ENCODE measurements at regions not wholly inside any gene's neighbourhood (a gene's known extent, or its start where the extent isn't known, plus 50 kb on each side); places are given as distances from the start of the nearest gene placed in this dataset.

DNA sequence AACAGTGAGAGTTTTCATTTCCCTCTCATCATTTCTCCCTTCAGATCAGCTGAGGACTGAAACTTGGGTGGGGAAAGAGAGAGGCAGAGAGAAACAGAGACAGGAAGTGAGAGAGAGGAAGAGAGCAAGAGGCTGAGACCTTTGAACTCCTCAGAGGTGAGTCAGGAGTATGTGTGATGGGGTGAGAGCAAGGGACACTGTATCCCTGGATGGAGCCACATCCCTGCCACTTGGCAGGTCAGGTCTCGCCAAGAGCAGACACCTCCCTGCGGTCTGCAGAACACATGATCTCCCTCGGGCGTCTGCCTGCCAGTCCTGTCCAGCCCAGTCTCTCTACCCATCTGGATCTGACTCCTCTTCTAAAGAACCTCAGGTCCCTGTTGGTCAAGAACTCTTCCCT is 62.7 kb upstream of the SYNDIG1 start:
- H3K4me1 ChIP-seq (ENCODE audit: control insufficient read depth in 4 of 4, insufficient read depth in 4 of 4, low read length in 3 of 4) = no peaks in the 10 kb centered on the region
- H3K9ac ChIP-seq (ENCODE audit: low read depth in 1 of 2, low read length in 2 of 2) = no peak overlapping the region
- no peaks in the 10 kb centered on the region for H3K9me3 ChIP-seq (ENCODE audit: control insufficient read depth in 4 of 4, low read length in 3 of 4)
- WGBS = 74% methylated on average over 4 of the region's 4 CpGs
- no peak overlapping the region for H3K4me3 ChIP-seq (ENCODE audit: low read depth in 1 of 3, low read length in 3 of 3)
- TF ChIP-seq HNF4G (IDR thresholded peaks at IDR 0.05) (no peak), RXRA (IDR thresholded peaks at IDR 0.05) (no peak), GABPA (IDR thresholded peaks at IDR 0.05 in 1 of 2, conservative IDR thresholded peaks at IDR 0.05 in 1 of 2) (no peak)
- TF ChIP-seq, protein P1, sequence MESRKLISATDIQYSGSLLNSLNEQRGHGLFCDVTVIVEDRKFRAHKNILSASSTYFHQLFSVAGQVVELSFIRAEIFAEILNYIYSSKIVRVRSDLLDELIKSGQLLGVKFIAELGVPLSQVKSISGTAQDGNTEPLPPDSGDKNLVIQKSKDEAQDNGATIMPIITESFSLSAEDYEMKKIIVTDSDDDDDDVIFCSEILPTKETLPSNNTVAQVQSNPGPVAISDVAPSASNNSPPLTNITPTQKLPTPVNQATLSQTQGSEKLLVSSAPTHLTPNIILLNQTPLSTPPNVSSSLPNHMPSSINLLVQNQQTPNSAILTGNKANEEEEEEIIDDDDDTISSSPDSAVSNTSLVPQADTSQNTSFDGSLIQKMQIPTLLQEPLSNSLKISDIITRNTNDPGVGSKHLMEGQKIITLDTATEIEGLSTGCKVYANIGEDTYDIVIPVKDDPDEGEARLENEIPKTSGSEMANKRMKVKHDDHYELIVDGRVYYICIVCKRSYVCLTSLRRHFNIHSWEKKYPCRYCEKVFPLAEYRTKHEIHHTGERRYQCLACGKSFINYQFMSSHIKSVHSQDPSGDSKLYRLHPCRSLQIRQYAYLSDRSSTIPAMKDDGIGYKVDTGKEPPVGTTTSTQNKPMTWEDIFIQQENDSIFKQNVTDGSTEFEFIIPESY (IDR thresholded peaks at IDR 0.05) = no peak
- peak; percentile 26 for DNase-seq (ENCODE audit: low spot score)
- H3K36me3 ChIP-seq (ENCODE audit: control insufficient read depth in 4 of 4, insufficient read depth in 3 of 4, low read depth in 1 of 4, low read length in 3 of 4) = no peaks in the 10 kb centered on the region
- H3K27ac ChIP-seq (ENCODE audit: low read depth in 1 of 2, low read length in 2 of 2) = no peak overlapping the region
- H3K27me3 ChIP-seq (ENCODE audit: control insufficient read depth in 4 of 4, insufficient read depth in 4 of 4, low read length in 3 of 4) = peaks cover 0 to 5% (median 0%) of the 10 kb centered on the region in 4 donors

DNA sequence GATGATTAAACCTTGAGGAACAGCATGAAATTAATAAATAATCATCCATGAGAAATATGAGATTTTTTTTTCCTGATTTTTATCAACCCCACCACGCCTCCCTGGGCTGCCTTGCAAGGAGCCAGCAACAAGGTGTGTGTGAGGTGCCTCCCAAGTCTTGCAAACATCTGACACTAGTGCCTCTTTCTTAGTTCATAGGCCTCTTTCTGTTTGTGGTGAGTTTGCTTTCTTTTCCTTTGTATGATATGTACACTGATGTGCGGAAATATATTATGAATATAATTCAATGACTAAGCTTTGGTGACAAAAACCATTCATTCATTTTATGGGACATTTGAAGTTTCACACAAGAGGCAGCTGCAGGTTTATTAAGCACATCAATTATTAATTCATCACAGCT is 63.2 kb upstream of the SYNDIG1 start:
- 57% methylated on average over 2 of the region's 2 CpGs for WGBS
- TF ChIP-seq HNF4A (conservative IDR thresholded peaks at IDR 0.05) = no peak
- no peak for TF ChIP-seq GABPA (IDR thresholded peaks at IDR 0.05 in 1 of 2, conservative IDR thresholded peaks at IDR 0.05 in 1 of 2)
- no peak for TF ChIP-seq MAX (IDR thresholded peaks at IDR 0.05)
- TF ChIP-seq, protein P2, sequence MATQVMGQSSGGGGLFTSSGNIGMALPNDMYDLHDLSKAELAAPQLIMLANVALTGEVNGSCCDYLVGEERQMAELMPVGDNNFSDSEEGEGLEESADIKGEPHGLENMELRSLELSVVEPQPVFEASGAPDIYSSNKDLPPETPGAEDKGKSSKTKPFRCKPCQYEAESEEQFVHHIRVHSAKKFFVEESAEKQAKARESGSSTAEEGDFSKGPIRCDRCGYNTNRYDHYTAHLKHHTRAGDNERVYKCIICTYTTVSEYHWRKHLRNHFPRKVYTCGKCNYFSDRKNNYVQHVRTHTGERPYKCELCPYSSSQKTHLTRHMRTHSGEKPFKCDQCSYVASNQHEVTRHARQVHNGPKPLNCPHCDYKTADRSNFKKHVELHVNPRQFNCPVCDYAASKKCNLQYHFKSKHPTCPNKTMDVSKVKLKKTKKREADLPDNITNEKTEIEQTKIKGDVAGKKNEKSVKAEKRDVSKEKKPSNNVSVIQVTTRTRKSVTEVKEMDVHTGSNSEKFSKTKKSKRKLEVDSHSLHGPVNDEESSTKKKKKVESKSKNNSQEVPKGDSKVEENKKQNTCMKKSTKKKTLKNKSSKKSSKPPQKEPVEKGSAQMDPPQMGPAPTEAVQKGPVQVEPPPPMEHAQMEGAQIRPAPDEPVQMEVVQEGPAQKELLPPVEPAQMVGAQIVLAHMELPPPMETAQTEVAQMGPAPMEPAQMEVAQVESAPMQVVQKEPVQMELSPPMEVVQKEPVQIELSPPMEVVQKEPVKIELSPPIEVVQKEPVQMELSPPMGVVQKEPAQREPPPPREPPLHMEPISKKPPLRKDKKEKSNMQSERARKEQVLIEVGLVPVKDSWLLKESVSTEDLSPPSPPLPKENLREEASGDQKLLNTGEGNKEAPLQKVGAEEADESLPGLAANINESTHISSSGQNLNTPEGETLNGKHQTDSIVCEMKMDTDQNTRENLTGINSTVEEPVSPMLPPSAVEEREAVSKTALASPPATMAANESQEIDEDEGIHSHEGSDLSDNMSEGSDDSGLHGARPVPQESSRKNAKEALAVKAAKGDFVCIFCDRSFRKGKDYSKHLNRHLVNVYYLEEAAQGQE (IDR thresholded peaks at IDR 0.05) = no peak
- no peak for TF ChIP-seq RAD21 (IDR thresholded peaks at IDR 0.05)
- TF ChIP-seq NR2F2 (IDR thresholded peaks at IDR 0.05) = no peak
- TF ChIP-seq FOXA1 (IDR thresholded peaks at IDR 0.05) = no peak

GRCh38 chr20:24405810-24406209 is 63.6 kb upstream of the SYNDIG1 start:
- no peak for DNase-seq (ENCODE audit: low spot score)
- Histone ChIP-seq H3K27me3 (ENCODE audit: control insufficient read depth in 4 of 4, insufficient read depth in 4 of 4, low read length in 3 of 4) (peaks cover 0 to 3% (median 0%) of the 10 kb centered on the region in 4 donors), H3K27ac (ENCODE audit: low read depth in 1 of 2, low read length in 2 of 2) (no peak overlapping the region), H3K36me3 (ENCODE audit: control insufficient read depth in 4 of 4, insufficient read depth in 3 of 4, low read depth in 1 of 4, low read length in 3 of 4) (no peaks in the 10 kb centered on the region), H3K9ac (ENCODE audit: low read depth in 1 of 2, low read length in 2 of 2) (no peak overlapping the region), H3K4me1 (ENCODE audit: control insufficient read depth in 4 of 4, insufficient read depth in 4 of 4, low read length in 3 of 4) (no peaks in the 10 kb centered on the region), H3K4me3 (ENCODE audit: low read depth in 1 of 3, low read length in 3 of 3) (no peak overlapping the region), H3K9me3 (ENCODE audit: control insufficient read depth in 4 of 4, low read length in 3 of 4) (no peaks in the 10 kb centered on the region)
- 63% methylated on average over 2 of the region's 2 CpGs for WGBS
- TF ChIP-seq ATF3 (IDR thresholded peaks at IDR 0.05) = no peak
- TF ChIP-seq GABPA (IDR thresholded peaks at IDR 0.05 in 1 of 2, conservative IDR thresholded peaks at IDR 0.05 in 1 of 2) = no peak
- TF ChIP-seq EGR1 (IDR thresholded peaks at IDR 0.05; ENCODE audit: low read depth in 2 of 2) = no peak
- TF ChIP-seq FOXA2 (IDR thresholded peaks at IDR 0.05) = no peak
- TF ChIP-seq CTCF (IDR thresholded peaks at IDR 0.05; ENCODE audit: low read depth, low read length, missing input control) = no peak
- no peak for TF ChIP-seq RAD21 (IDR thresholded peaks at IDR 0.05)
- TF ChIP-seq TAF1 (conservative IDR thresholded peaks at IDR 0.05) = no peak
- no peak for TF ChIP-seq SP1 (IDR thresholded peaks at IDR 0.05)
- TF ChIP-seq YY1 (IDR thresholded peaks at IDR 0.05) = no peak
- TF ChIP-seq MAX (IDR thresholded peaks at IDR 0.05) = no peak
- TF ChIP-seq, protein P1 (IDR thresholded peaks at IDR 0.05) = no peak
- TF ChIP-seq HNF4G (IDR thresholded peaks at IDR 0.05) = no peak

More for the DNA sequence above, 63.2 kb upstream of the SYNDIG1 start:
- Histone ChIP-seq H3K36me3 (ENCODE audit: control insufficient read depth in 4 of 4, insufficient read depth in 3 of 4, low read depth in 1 of 4, low read length in 3 of 4) (no peaks in the 10 kb centered on the region), H3K27ac (ENCODE audit: low read depth in 1 of 2, low read length in 2 of 2) (no peak overlapping the region), H3K4me3 (ENCODE audit: low read depth in 1 of 3, low read length in 3 of 3) (no peak overlapping the region), H3K27me3 (ENCODE audit: control insufficient read depth in 4 of 4, insufficient read depth in 4 of 4, low read length in 3 of 4) (peaks cover 0 to 3% (median 0%) of the 10 kb centered on the region in 4 donors), H3K9me3 (ENCODE audit: control insufficient read depth in 4 of 4, low read length in 3 of 4) (no peaks in the 10 kb centered on the region), H3K4me1 (ENCODE audit: control insufficient read depth in 4 of 4, insufficient read depth in 4 of 4, low read length in 3 of 4) (no peaks in the 10 kb centered on the region), H3K9ac (ENCODE audit: low read depth in 1 of 2, low read length in 2 of 2) (no peak overlapping the region)
- no peak for DNase-seq (ENCODE audit: low spot score)
